ENCODE measurements at regions not wholly inside any gene's neighbourhood (a gene's known extent, or its start where the extent isn't known, plus 50 kb on each side); places are given as distances from the start of the nearest gene placed in this dataset.

DNA sequence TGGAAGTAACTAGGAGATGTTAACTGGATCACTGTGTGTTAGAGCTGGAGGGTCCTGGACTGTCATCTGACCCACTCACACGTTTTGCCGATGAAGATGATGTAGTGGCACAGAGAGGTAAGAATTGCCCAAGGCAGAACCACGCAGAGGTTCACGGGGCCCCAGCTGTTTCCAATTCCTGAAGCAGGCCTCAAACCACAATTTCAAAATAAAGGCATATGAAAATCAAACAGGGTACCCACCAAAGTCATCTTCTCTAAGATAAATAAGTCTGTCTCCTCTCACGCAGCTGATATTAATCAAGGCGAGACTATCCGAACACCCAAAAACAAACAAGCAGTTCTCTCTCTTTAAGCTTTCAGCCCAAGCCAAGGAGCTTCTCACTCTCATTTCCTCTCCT is 113.3 kb upstream of the JCAD start:
- H2AFZ ChIP-seq (ENCODE audit: low read length), result no peak overlapping the region
- H3K4me1 ChIP-seq (ENCODE audit: insufficient read depth, low read length), result no peaks in the 10 kb centered on the region
- no peak overlapping the region for H3K18ac ChIP-seq (ENCODE audit: insufficient read length, low read depth, low read length)
- no peak overlapping the region for H3K56ac ChIP-seq (ENCODE audit: insufficient read length, low read depth, low read length)
- no peak overlapping the region for H2BK12ac ChIP-seq (ENCODE audit: insufficient read length, low read depth, low read length)
- no peak overlapping the region for H3K4me3 Mint-ChIP-seq
- no peak overlapping the region for H3K4me2 ChIP-seq (ENCODE audit: insufficient read depth, insufficient read length, low read length)
- no peaks in the 10 kb centered on the region for H3K79me1 ChIP-seq (ENCODE audit: insufficient read depth, low read depth, low read length, poor library complexity, severe bottlenecking)
- no peak overlapping the region for H4K91ac ChIP-seq (ENCODE audit: insufficient read length, low read depth, low read length)
- H3T11ph ChIP-seq (ENCODE audit: low read length), result no peak overlapping the region
- no peaks in the 10 kb centered on the region for H3K27me3 ChIP-seq (ENCODE audit: insufficient read depth, low read length)
- no peak overlapping the region for H4K5ac ChIP-seq (ENCODE audit: insufficient read length, low read depth, low read length)
- H2BK120ac ChIP-seq (ENCODE audit: low read depth, low read length, poor library complexity, severe bottlenecking), result no peak overlapping the region
- peaks cover 2% of the 10 kb centered on the region for H3K9me3 ChIP-seq (ENCODE audit: control insufficient read depth, low read depth, low read length)
- DNase-seq, result no peak
- TF ChIP-seq, protein P1, sequence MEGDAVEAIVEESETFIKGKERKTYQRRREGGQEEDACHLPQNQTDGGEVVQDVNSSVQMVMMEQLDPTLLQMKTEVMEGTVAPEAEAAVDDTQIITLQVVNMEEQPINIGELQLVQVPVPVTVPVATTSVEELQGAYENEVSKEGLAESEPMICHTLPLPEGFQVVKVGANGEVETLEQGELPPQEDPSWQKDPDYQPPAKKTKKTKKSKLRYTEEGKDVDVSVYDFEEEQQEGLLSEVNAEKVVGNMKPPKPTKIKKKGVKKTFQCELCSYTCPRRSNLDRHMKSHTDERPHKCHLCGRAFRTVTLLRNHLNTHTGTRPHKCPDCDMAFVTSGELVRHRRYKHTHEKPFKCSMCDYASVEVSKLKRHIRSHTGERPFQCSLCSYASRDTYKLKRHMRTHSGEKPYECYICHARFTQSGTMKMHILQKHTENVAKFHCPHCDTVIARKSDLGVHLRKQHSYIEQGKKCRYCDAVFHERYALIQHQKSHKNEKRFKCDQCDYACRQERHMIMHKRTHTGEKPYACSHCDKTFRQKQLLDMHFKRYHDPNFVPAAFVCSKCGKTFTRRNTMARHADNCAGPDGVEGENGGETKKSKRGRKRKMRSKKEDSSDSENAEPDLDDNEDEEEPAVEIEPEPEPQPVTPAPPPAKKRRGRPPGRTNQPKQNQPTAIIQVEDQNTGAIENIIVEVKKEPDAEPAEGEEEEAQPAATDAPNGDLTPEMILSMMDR (conservative IDR thresholded peaks at IDR 0.05), result no peak
- H2BK15ac ChIP-seq (ENCODE audit: low read depth, low read length), result no peak overlapping the region
- no peak overlapping the region for H3K4ac ChIP-seq (ENCODE audit: low read depth, low read length)
- no peak overlapping the region for H2AK5ac ChIP-seq (ENCODE audit: insufficient read length, low read length)
- no peaks in the 10 kb centered on the region for H3K4me1 Mint-ChIP-seq
- H4K20me1 ChIP-seq (ENCODE audit: control insufficient read depth, insufficient read depth, insufficient read length), result no peaks in the 10 kb centered on the region
- no peak overlapping the region for H2BK20ac ChIP-seq (ENCODE audit: low read depth, low read length, poor library complexity, severe bottlenecking)
- no peaks in the 10 kb centered on the region for H3K27me3 Mint-ChIP-seq (ENCODE audit: low read depth)
- no CpG with 5 or more reads among the region's 7 CpGs for WGBS (ENCODE audit: extremely low coverage, insufficient read length, low lambda C conversion rate)
- H3K23me2 ChIP-seq (ENCODE audit: insufficient read length, low read depth, low read length, poor library complexity, severe bottlenecking), result no peaks in the 10 kb centered on the region
- no peak overlapping the region for H3K9ac ChIP-seq (ENCODE audit: extremely low read depth, insufficient read length, low read length)
- H2BK5ac ChIP-seq (ENCODE audit: insufficient read length, low read length), result no peak overlapping the region
- H3K36me3 Mint-ChIP-seq (ENCODE audit: insufficient read depth in 1 of 3, low read depth in 3 of 3), result peaks cover 0 to 5% (median 0%) of the 10 kb centered on the region in 3 experiments; a peak in 3 of 7 replicates
- no peak overlapping the region for H3K23ac ChIP-seq (ENCODE audit: insufficient read length, low read depth, low read length)
- no peak overlapping the region for H3K27ac ChIP-seq (ENCODE audit: insufficient read length, low read depth, low read length)
- peaks cover 4 to 5% of the 10 kb centered on the region in 2 experiments for H3K9me3 Mint-ChIP-seq
- no peak overlapping the region for H4K8ac ChIP-seq (replicated peaks; ENCODE audit: insufficient read length, low read depth, low read length)
- no peak overlapping the region; a peak in 1 of 7 replicates for H3K27ac Mint-ChIP-seq
- no peak overlapping the region for H3K14ac ChIP-seq (ENCODE audit: insufficient read depth, low read length)
- H3K79me2 ChIP-seq (ENCODE audit: insufficient read depth, low read length), result no peaks in the 10 kb centered on the region
